Epithelial cell of prostate (primary cell): ENCODE measurements at regions not wholly inside any gene's neighbourhood (a gene's known extent, or its start where the extent isn't known, plus 50 kb on each side); places are given as distances from the start of the nearest gene placed in this dataset.

Source experiments
- DNase-seq: peaks from one replicate; pipeline ENCODE4 v3.0.0-alpha.2; 2011; ENCODE audit warnings: low read depth, low spot score
- H3K27ac ChIP-seq: fragments of 450-650 bp; 2 replicates; pipeline ENCODE4 v1.5.1; 2017; ENCODE audit warnings: mild to moderate bottlenecking

- H3K27ac ChIP-seq: no peak overlapping the region
- no peak for DNase-seq
These were observed 668.5 kb downstream of the TSN start for GRCh38 chr2:122423934-122424333.

- H3K27ac ChIP-seq: no peak overlapping the region
- DNase-seq: no peak
These were observed 677.8 kb downstream of the TSN start for GRCh38 chr2:122433123-122433754.

GRCh38 chr2:122445003-122445402 is 689.6 kb downstream of the TSN start:
- no peak for DNase-seq
- no peak overlapping the region for H3K27ac ChIP-seq

DNA sequence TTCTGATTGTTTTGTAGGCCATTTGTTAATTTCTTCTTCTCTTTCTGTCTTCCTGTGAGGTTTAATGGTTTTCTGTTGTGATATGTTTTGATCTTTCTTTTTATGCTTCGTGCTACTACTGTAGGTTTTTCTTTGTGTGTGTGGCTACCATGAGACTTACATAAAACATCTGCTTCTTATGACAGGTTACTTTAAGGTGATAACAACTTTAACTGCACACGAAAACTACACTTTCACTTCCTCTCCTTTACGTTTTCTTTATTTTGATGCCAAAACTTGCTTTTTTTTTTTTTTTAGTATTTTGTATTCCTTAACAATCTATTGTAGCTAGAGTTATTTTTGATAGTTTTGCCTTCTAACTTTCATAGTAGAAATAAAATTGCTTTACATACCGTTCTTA is 691.3 kb downstream of the TSN start:
- H3K27ac ChIP-seq: no peak overlapping the region
- no peak for DNase-seq

DNA sequence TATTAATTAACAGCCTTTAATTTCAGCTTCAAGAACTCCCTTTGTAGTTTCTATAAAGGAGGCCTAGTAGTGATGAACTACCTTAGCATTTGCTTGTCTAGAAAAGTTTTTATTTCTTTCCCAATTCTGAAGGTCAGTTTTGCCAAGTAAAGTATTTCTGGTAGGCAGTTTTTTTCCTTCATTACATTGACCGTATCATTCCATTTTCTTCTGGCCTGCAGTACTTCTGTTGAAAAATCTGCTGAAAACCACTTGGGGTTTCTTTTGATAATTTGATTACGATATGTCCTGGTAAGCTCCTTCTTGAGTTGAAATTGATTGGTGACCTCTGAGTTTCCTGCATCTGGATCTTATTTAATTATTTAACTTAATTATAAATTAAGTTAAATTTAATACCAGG is 691.8 kb downstream of the TSN start:
- no peak overlapping the region for H3K27ac ChIP-seq
- DNase-seq: no peak

- no peak overlapping the region for H3K27ac ChIP-seq
- DNase-seq: no peak
These were observed 695.6 kb downstream of the TSN start for GRCh38 chr2:122451040-122451439.

- no peak overlapping the region for H3K27ac ChIP-seq
These were observed 696.2 kb downstream of the TSN start for GRCh38 chr2:122451697-122452096.

GRCh38 chr2:122469147-122469546 is 713.7 kb downstream of the TSN start:
- no peak for DNase-seq
- no peak overlapping the region for H3K27ac ChIP-seq

More at GRCh38 chr2:122451697-122452096, 696.2 kb downstream of the TSN start:
- no peak for DNase-seq

GRCh38 chr2:122471753-122472152 is 716.3 kb downstream of the TSN start:
- no peak overlapping the region for H3K27ac ChIP-seq
- DNase-seq: no peak

- no peak overlapping the region for H3K27ac ChIP-seq
- no peak for DNase-seq
These were observed 722.7 kb downstream of the TSN start for GRCh38 chr2:122478117-122478516.

- no peak overlapping the region for H3K27ac ChIP-seq
- DNase-seq: no peak
These were observed 723.3 kb downstream of the TSN start for GRCh38 chr2:122478771-122479170.

DNA sequence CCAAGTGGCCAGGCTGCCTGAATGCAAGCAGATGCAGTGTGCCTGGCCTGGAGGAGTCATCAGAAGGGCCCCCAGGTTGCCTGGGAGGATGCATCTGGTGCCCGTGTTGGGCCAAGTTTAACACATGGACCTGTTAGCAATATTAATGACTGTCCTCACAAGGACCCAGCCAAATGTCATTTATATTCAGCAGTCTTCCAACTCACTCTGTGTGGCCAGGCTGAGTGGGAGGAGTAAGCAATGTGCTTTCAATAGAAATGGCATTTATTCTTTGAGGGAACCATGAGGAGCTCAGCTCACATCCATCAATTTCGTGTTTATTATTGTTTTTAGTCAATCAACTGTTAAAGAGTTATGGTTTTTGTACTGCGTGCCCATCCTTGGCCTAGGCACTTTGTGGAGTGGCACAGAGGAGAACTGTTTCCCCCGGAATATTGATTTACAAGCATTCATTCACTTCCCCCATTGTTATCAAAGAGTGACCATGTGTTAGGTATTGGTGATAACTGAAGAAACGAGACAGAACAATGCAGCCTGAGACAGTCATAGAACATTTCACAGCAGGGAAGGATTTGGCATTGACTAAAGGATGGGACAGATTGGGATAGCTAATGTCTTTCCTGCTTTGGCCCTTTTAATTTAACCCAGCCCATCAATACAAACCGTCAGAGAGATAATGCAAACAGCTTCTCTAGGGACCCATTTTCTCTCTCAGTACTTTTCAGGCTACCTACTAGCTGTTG is 725.2 kb downstream of the TSN start:
- no peak overlapping the region for H3K27ac ChIP-seq
- DNase-seq: no peak

DNA sequence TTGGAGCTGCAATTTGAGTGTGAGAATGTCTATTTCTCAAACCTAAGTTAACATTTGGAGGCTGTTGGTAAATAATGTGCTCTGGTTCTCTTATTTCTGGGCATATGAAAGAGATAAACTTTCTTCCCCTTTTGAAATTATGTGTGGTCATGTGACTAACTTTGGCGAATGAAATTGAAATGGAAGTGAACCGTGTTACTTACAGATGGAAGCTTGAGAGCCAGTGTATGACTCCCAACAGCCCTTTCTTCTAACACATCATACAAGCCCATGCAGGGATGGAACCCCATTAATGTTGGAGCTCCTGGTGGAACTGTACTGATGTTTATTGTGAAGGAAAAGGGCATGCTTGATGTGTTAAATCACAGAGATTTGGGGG is 725.8 kb downstream of the TSN start:
- no peak for DNase-seq

DNA sequence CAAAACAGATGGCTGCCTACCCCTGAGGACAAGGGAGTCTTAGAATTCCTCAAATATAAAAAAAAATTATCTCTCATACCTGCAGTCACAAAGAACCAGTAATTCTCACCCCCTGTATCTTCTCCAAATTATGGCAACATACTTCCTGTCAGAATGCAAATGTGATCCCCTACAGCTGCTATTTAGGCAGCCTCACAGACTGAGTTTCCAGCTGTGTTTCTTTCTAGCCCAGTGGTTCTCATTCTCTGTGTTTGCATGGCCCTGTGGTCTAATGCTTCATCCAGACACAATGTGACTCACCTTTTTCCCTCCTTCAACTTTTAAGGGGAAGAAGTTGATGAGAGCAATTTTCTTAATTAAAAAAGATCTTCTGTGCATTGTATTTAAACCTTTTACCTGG is 726.3 kb downstream of the TSN start:
- no peak for DNase-seq
- no peak overlapping the region for H3K27ac ChIP-seq

More for the DNA sequence above, 725.8 kb downstream of the TSN start:
- no peak overlapping the region for H3K27ac ChIP-seq

- H3K27ac ChIP-seq: no peak overlapping the region
- DNase-seq: no peak
These were observed 730.6 kb downstream of the TSN start for GRCh38 chr2:122486086-122486485.

- no peak for DNase-seq
- no peak overlapping the region for H3K27ac ChIP-seq
These were observed 731.4 kb downstream of the TSN start for GRCh38 chr2:122486705-122487415.

DNA sequence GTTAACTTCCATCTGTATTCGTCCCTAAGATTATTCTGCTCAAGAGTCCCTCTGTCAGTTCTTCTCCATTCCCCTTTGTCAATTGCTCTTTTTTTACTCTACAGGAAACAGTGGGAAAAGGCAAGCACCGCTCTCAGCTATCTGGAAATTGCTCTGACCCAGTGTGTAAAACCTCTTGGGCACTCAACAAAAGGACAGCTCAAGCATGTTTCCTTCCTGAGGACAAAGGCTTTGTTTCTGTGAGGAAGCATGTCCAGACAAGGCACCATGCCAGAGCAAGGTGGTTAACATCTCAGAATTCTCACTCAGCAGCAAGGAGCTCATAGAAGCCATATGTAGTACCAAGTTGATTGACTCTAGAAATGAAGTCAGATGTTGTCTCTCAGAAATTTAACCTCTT is 735.6 kb downstream of the TSN start:
- H3K27ac ChIP-seq: no peak overlapping the region
- DNase-seq: no peak

GRCh38 chr2:122500316-122501105 is 745.1 kb downstream of the TSN start:
- H3K27ac ChIP-seq: no peak overlapping the region
- DNase-seq: no peak

DNA sequence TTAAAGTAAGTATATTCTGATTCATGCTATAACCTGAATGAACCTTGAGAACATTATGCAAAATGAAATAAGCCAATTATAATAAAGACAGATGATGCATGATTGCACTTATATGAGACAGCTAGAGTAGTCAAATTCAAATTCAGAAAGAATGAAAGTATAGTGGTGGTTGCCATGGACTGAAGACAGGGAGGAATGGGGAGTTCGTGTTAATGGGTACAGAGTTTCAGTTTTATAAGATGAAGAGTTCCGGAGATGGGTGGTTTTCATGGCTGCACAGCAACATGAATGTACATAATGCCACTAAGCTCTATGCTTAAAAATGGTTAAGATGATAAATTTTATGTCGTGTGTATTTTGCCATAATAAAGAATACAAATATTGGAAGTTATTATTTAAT is 751.2 kb downstream of the TSN start:
- H3K27ac ChIP-seq: no peak overlapping the region
- no peak for DNase-seq

GRCh38 chr2:122507261-122507660 is 751.8 kb downstream of the TSN start:
- DNase-seq: no peak
- H3K27ac ChIP-seq: no peak overlapping the region

GRCh38 chr2:122512091-122512490 is 756.6 kb downstream of the TSN start:
- no peak overlapping the region for H3K27ac ChIP-seq
- DNase-seq: no peak
